ENCODE measurements at regions not wholly inside any gene's neighbourhood (a gene's known extent, or its start where the extent isn't known, plus 50 kb on each side); places are given as distances from the start of the nearest gene placed in this dataset.

DNA sequence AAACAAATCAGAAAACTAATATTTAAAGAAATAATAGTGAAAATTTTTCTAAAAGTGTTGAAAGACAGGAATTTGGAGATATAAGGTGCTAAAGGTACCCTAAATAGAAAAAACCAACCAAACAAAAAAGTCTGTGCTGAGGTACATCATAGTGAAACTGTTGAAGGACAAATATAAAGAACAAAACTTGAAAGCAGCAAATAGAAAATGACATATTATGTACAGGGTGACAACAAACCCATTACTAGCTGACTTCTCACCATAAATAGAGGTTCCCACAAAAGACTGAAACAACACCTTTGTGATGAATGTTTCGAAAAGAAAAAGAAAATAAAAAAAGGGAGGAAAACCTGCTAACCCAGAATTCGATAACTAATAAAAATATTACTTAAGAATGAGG, 502.5 kb upstream of the NECTIN3 start:
- TF ChIP-seq TEAD4 (IDR thresholded peaks at IDR 0.05), result no peak
- TF ChIP-seq, protein P1, sequence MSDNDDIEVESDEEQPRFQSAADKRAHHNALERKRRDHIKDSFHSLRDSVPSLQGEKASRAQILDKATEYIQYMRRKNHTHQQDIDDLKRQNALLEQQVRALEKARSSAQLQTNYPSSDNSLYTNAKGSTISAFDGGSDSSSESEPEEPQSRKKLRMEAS (IDR thresholded peaks at IDR 0.05), result no peak

Measured in Ishikawa (cell line).